ENCODE measurements at regions not wholly inside any gene's neighbourhood (a gene's known extent, or its start where the extent isn't known, plus 50 kb on each side); places are given as distances from the start of the nearest gene placed in this dataset.
A peak's percentile ranks its signal among the peaks of the same experiment; 100 is the strongest.
"Not testable (repeated sequence)": the region's sequence is repeated elsewhere in the genome, so short reads cannot be mapped to it uniquely, and the experiment has no call there.

- DNase-seq (ENCODE audit: low read depth, low spot score) = no peak
Observed at GRCh38 chr6:132199343-132199742, 201.9 kb downstream of the MOXD1 start.

DNA sequence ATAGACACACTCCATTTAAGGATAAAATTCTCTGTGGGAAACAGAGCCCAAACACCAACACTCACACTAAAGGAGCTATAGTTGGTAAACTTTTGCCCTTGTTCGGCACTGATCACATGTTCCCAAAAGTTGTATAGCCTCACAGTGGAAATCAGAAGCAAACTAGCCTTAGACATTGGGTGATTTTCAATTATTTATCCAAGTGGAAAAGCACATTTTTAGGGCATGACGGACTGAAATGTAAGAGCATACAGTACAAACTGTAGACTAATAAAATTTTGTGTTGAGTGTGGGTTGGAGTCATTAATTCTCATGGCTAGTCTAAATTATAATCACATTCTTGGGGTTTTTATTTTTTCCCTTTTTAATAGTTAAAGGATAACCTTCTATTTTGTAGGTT is 202.4 kb downstream of the MOXD1 start:
- no peak for DNase-seq (ENCODE audit: low read depth, low spot score)

DNA sequence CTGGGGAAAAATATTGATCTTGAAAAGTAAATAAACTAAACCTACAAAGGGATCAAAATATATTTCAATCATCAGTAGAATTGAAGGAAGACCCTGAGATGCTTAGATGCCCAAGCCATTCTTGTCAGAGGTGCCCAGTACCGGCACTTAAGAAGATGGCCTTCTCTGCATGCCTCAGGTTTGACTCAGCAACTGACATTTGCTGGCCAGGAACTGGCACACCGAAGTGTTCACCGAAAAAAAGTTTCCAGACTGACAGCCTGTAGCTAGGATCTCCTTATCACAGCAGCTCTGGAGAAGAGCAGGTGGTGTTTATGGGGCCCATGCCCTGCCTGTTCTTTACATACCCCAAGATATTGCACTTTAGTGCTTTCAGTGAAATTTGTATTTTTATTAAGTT is 203.2 kb downstream of the MOXD1 start:
- no peak for DNase-seq (ENCODE audit: low read depth, low spot score)

GRCh38 chr6:132194529-132194928 is 206.7 kb downstream of the MOXD1 start:
- no peak for DNase-seq (ENCODE audit: low read depth, low spot score)

DNA sequence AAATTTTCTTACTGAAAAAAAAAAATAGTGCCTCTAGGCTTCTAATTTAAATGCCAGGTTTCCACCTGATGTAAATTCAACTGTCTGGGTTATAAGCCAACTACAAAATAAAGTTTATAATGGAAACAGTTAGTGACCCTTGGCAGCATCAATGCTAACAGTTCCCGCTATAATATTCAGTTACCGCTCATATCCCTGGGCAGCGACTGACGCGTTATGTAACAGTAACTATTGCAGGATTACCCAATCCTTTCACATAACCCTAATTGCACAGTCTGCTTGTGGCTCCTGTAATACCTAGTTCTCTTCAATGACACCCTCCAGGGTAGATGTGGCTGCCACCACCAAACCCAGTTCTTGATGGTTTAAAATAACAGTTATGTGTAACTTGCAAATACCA is 208.6 kb downstream of the MOXD1 start:
- no peak for DNase-seq (ENCODE audit: low read depth, low spot score)

GRCh38 chr6:132190815-132191175 is 210.5 kb downstream of the MOXD1 start:
- DNase-seq (ENCODE audit: low read depth, low spot score) = no peak

GRCh38 chr6:132190097-132190814 is 211.0 kb downstream of the MOXD1 start:
- DNase-seq (ENCODE audit: low read depth, low spot score) = no peak

DNA sequence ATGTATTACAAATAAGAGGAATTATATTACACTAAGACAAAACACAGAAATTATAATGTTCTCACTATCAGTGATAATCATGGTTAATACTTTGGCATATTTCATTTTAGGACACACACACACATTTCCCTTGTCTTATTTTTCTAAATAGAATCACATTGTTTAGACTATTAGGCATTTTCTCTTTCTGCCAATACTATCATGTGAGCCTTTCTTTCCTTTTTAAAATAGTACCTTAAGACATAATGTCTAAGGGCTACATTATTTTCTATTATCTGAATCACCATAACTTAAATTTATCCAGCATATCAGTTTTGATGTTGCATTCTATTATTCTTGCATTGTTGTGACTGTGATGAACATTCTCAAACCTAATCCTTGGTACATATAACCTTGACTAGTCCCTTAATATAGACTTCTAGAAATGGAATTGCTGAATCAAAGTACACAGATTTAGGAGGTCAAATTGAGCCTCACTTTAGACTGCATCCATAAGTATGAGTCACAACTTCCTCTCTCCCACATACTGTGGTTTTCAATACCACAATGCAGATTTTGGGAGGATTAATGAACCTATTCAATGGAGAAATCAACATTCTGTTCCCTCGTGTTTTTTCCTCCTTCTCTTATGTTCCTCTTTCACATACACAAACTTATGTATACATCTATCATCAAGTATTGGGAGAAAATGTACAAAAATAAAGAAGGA is 212.6 kb downstream of the MOXD1 start:
- DNase-seq (ENCODE audit: low read depth, low spot score) = no peak

- DNase-seq (ENCODE audit: low read depth, low spot score) = no peak
Observed at GRCh38 chr6:132187816-132188215, 213.5 kb downstream of the MOXD1 start.

DNA sequence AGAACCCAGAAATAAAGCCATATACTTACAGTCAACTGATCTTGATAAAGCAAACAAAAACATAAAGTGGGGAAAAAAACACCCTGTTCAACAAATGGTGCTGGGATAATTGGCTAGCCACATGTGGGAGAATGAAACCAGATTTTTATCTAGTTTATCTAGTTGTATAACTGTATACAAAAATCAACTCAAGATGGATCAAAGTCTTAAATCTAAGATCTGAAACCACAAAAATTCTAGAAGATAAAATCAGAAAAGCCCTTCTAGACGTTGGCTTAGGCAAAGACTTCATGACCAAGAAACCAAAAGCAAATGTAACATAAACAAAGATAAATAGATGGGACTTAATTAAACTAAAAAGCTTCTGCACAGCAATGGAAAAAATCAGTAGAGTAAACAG is 216.3 kb downstream of the MOXD1 start:
- not testable (repeated sequence) for DNase-seq (ENCODE audit: low read depth, low spot score)

GRCh38 chr6:132179955-132180354 is 221.3 kb downstream of the MOXD1 start:
- DNase-seq (ENCODE audit: low read depth, low spot score) = peak; percentile 13

- no peak for DNase-seq (ENCODE audit: low read depth, low spot score)
Observed at GRCh38 chr6:132174919-132175318, 223.7 kb upstream of the CCN2 start.

GRCh38 chr6:132168961-132169360 is 217.8 kb upstream of the CCN2 start:
- no peak for DNase-seq (ENCODE audit: low read depth, low spot score)

DNA sequence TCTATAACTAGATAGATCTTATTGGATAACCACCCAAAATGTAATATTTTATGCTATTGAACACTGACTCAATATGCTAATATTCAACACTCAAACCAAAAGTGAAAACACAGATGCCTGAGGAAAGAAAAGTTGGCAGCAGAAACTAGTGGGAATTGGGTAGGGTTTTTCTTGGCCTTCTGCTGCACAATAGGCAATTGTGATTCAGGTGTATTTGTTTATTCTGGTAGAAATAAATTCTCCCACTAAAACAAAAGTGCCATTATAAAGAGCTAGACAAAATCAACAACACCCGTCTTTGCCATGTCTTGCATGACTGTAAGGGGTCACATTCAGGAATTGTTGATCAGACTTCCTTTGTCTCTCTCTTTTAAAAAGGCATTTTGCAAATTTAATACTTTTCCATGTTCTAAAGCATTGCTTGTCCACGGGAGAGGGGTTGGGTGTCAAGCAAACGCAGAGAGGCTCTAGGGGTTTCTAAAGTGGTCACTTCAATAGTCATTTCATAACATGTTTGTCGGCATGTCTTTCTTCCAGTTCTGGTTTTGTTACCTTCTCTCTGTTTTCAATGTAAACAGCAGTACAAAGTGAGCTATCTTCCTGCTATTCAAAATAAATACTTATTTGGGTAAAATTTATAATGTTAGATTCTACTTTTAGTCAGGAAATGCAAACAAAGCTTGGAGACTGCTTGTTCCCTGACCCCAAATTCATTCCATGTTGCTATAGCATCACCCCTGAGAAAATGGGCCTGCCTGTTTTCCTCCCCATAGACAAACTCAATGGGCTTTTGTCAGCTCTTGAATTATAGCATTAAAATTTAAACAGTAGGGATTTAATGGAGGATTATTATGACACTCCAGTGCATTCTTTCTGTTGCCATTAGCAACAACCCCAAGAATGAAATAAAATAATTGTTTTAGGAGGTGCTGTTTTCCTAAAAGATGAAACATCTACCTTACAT is 217.0 kb upstream of the CCN2 start:
- no peak for DNase-seq (ENCODE audit: low read depth, low spot score)

DNA sequence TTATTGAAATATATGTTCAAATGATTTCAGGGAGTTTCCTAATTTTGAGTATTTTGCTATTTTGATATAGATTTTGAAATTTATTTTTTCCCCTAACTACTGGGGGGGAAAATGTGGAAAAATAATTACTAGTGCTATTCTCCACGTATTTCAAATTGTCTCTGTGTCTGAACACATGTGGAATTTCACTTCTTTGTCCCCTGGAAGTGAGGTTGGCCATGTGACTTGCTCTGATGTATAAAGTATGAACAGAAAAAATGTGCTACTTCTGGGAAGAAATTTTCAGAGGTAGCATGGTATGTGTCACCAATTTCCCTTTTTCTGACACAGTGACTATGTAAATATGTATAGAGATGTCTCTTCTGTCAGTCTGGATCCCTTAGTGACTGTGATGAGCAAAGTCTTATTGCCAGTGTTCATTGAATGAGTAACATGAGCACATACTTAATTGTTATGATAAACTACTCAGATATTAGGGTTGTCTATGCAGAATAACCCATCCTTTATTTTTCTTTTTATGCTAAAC is 215.4 kb upstream of the CCN2 start:
- DNase-seq (ENCODE audit: low read depth, low spot score) = no peak

DNA sequence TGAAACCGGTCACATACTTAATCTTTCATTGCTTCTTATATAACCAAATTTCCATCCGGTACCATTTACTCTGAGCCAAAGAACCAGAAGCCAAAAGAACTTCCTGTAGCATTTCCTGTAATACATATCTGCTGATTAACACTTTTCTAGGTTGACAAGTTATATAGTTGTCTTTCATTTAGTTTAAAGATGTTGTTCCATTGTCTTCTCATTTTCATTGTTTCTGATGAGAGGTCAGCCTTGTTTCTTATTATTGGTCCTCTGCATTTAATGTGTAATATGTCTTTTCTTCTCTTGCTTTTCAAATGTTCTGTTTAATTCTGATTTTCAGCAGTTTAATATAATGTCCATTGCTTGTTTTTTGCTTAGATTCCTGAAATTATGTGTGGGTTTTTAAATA is 214.5 kb upstream of the CCN2 start:
- no peak for DNase-seq (ENCODE audit: low read depth, low spot score)

DNA sequence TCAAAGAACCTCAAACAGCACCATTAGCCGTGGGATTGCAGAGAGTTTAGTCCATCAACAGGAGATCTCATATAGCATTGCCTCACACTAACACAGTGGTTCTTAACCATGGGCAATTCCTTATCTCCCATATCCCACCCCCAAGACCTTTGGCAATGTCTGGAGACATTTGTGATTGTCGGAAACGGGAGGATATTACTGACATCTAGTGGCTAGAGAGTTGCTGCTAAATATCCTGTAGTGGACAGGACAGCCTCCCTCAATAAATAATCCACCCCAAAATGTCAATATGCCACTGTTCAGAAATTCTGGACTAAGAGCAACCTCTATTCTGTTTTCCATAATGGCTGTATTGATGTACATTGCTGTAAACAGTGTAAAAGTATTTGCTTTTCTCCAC is 210.1 kb upstream of the CCN2 start:
- peak; percentile 12 for DNase-seq (ENCODE audit: low read depth, low spot score)

DNA sequence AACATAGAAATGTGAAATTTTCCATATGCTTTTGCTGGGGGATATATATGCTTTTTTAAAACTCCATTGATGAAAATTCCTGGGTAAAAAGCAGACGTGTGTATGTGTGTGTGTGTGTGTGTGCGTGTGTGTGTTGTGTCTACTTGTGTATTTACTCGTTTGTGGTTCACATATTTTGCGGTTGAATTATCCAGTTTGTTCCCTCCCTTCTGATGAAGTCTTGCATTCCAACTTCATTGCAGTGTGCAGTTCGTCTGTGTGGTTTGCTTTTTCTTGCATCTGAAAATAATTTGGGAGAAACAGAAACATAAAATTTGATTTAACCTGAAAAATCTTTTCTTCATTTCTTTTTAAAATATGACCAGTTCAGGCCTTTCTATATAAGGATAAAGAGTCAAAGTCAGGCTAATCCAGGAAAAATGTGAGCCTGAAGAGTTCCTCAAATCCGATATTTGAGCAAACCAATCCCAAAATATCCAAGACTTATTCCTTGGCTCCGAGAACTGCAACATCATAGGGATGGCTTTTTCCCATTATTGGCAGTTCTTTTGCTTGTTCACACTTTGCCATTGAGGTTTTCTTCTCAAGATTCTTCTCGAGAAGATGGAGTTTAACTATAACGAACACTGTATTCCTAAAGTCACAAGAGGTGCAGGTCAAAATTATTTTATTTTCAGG is 202.2 kb upstream of the CCN2 start:
- DNase-seq (ENCODE audit: low read depth, low spot score) = no peak

- DNase-seq (ENCODE audit: low read depth, low spot score) = peak; percentile 10
Observed at GRCh38 chr6:132147530-132148011, 196.4 kb upstream of the CCN2 start.

GRCh38 chr6:132144456-132144855 is 193.3 kb upstream of the CCN2 start:
- DNase-seq (ENCODE audit: low read depth, low spot score) = no peak

DNA sequence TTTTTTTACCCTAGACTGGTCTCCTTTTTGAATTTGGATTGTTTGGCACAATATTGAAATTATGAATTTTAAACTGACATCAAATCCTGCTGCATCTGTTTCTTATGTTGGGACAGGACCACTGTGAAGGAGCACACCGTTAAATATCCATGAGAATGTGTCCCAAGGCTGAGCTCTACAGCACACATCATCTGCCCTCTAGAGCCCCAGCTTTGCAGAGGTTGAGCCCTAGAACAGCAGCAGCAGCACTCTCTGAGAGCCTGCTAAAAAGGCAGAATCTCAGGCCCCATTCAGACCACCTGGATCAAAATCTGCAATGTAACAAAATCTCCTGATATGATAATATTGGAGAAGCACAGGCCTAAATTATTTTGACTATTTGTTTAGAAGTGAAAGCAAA is 192.1 kb upstream of the CCN2 start:
- DNase-seq (ENCODE audit: low read depth, low spot score) = no peak

Measured in ELF-1 (cell line).